ENCODE measurements at regions not wholly inside any gene's neighbourhood (a gene's known extent, or its start where the extent isn't known, plus 50 kb on each side); places are given as distances from the start of the nearest gene placed in this dataset.

DNA sequence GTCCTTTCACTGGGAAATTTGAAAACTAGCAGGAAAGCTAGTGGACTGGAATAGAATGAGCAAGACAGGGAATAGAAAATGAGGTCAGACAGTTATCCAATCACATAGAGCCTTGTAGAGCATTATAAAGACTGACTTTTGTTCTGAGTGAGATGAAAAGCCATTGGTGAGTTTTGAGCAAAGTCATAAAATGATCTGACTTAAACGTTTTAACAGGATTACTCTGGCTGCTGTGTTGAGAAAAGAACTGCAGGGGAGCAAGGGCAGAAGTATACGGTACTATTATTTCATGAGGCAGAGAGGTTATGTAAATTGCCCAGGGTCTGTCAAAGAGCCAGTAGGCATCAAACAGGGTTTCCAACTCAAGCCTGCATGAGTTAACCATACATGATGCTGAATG, 393.4 kb downstream of the TFEC start:
- TF ChIP-seq POLR2A (IDR thresholded peaks at IDR 0.05) (no peak), CTCF (IDR thresholded peaks at IDR 0.05) (no peak)

Data from heart left ventricle (tissue), 13 donors.